Fibroblast of skin of left quadriceps (primary cell): ENCODE measurements at regions not wholly inside any gene's neighbourhood (a gene's known extent, or its start where the extent isn't known, plus 50 kb on each side); places are given as distances from the start of the nearest gene placed in this dataset.
A peak's percentile ranks its signal among the peaks of the same experiment; 100 is the strongest.

ENCODE experiments used
- DNase-seq, 2 experiments: peaks; one replicate each; pipeline ENCODE4 v3.0.0-alpha.2; 2013; ENCODE audit warnings: low read depth in 2 of 2

GRCh38 chr2:150705767-150706166 lies 218.3 kb upstream of the RND3 start:
- no peak for DNase-seq

GRCh38 chr2:150705357-150705756 lies 217.9 kb upstream of the RND3 start:
- no peak for DNase-seq

GRCh38 chr2:150702791-150703190 lies 215.3 kb upstream of the RND3 start:
- DNase-seq: no peak

- no peak for DNase-seq
These were observed 213.5 kb upstream of the RND3 start for GRCh38 chr2:150700666-150701580.

- no peak for DNase-seq
These were observed 211.8 kb upstream of the RND3 start for GRCh38 chr2:150699218-150699617.

- peak; percentile 57 to 70 for DNase-seq
These were observed 210.7 kb upstream of the RND3 start for GRCh38 chr2:150698016-150698661.

- DNase-seq: no peak
These were observed 210.1 kb upstream of the RND3 start for GRCh38 chr2:150697596-150697995.

- DNase-seq: no peak
These were observed 208.1 kb upstream of the RND3 start for GRCh38 chr2:150695451-150696135.

GRCh38 chr2:150693556-150693955 lies 206.1 kb upstream of the RND3 start:
- no peak for DNase-seq

GRCh38 chr2:150690870-150691269 lies 203.4 kb upstream of the RND3 start:
- no peak for DNase-seq

GRCh38 chr2:150690261-150690660 lies 202.8 kb upstream of the RND3 start:
- DNase-seq: no peak

GRCh38 chr2:150689590-150689989 lies 202.1 kb upstream of the RND3 start:
- no peak for DNase-seq

- DNase-seq: no peak
These were observed 200.5 kb upstream of the RND3 start for GRCh38 chr2:150688016-150688415.

- no peak for DNase-seq
These were observed 198.9 kb upstream of the RND3 start for GRCh38 chr2:150686391-150686790.

GRCh38 chr2:150681120-150681804 lies 193.8 kb upstream of the RND3 start:
- DNase-seq: peak; percentile 62 to 66

GRCh38 chr2:150679456-150680120 lies 192.1 kb upstream of the RND3 start:
- DNase-seq: no peak

GRCh38 chr2:150677551-150677950 lies 190.1 kb upstream of the RND3 start:
- no peak for DNase-seq

GRCh38 chr2:150676747-150677383 lies 189.4 kb upstream of the RND3 start:
- DNase-seq: no peak

GRCh38 chr2:150675807-150676206 lies 188.3 kb upstream of the RND3 start:
- no peak for DNase-seq

GRCh38 chr2:150674283-150674682 lies 186.8 kb upstream of the RND3 start:
- peak in 1 of 2 experiments; percentile 56 for DNase-seq

- no peak for DNase-seq
These were observed 184.8 kb upstream of the RND3 start for GRCh38 chr2:150672311-150672710.
